Calu3 (cell line): ENCODE measurements at regions not wholly inside any gene's neighbourhood (a gene's known extent, or its start where the extent isn't known, plus 50 kb on each side); places are given as distances from the start of the nearest gene placed in this dataset.

Experiments
- BruUV-seq: library from RNA; stranded (reverse); fragments of 400-500 nt; replicated peaks from 2 replicates; lab custom pipeline; 2021; lab: Mats Ljungman, UMichigan
- CTCF ChIA-PET: fragments of 300-600 bp; sonication (Branson Sonifier 250); formaldehyde crosslinking; loops from one replicate; lab custom pipeline; 2022; ENCODE audit warnings: antibody characterized with exemption; lab: Charles Lee
- DNase-seq: peaks from one replicate; pipeline ENCODE4 v3.0.0; 2022
- H3K27ac Mint-ChIP-seq: one replicate; pipeline ENCODE4 v1.8.0; 2022; ENCODE audit warnings: mixed read lengths; ENCODE audit not compliant: unreplicated experiment
- H3K27me3 Mint-ChIP-seq: one replicate; pipeline ENCODE4 v1.8.0; 2022; ENCODE audit warnings: mixed read lengths; ENCODE audit not compliant: unreplicated experiment
- H3K36me3 Mint-ChIP-seq: one replicate; pipeline ENCODE4 v1.8.0; 2022; ENCODE audit warnings: mild to moderate bottlenecking, moderate library complexity, mixed read lengths; ENCODE audit not compliant: insufficient read depth, unreplicated experiment
- H3K4me1 Mint-ChIP-seq: one replicate; pipeline ENCODE4 v1.8.0; 2022; ENCODE audit warnings: mild to moderate bottlenecking, low read depth, mixed read lengths; ENCODE audit not compliant: unreplicated experiment
- H3K4me3 Mint-ChIP-seq: one replicate; pipeline ENCODE4 v1.8.0; 2022; ENCODE audit warnings: mild to moderate bottlenecking, low read depth, moderate library complexity, mixed read lengths; ENCODE audit not compliant: unreplicated experiment
- H3K9me3 Mint-ChIP-seq: one replicate; pipeline ENCODE4 v1.8.0; 2022; ENCODE audit warnings: low read depth, mixed read lengths; ENCODE audit not compliant: unreplicated experiment
- CTCF ChIP-seq: fragments of 200-600 bp; IDR thresholded peaks from one replicate; pipeline ENCODE4 v1.8.0; 2022; ENCODE audit warnings: antibody characterized with exemption; ENCODE audit not compliant: unreplicated experiment
- intact Hi-C: fragments of 100-400 bp; cut with micrococcal nuclease; formaldehyde crosslinking; loops from one replicate; pipeline ENCODE4 v1.10.0; 2022; ENCODE audit not compliant: unreplicated experiment

- DNase-seq = no peak
- Mint-ChIP-seq H3K36me3 (no peaks in the 10 kb centered on the region), H3K9me3 (no peaks in the 10 kb centered on the region), H3K4me3 (no peak overlapping the region), H3K27me3 (no peaks in the 10 kb centered on the region), H3K27ac (no peak overlapping the region), H3K4me1 (no peaks in the 10 kb centered on the region)
- no TSS peak for BruUV-seq
- intact Hi-C loops = no loop called here
- no peak for TF ChIP-seq CTCF
- CTCF ChIA-PET = no interaction called here
Observed at GRCh38 chr13:62524061-62524460, 1108.4 kb upstream of the PCDH20 start.

- peak; percentile 13 for DNase-seq
- Mint-ChIP-seq H3K4me1 (no peaks in the 10 kb centered on the region), H3K27ac (no peak overlapping the region), H3K4me3 (no peak overlapping the region), H3K27me3 (no peaks in the 10 kb centered on the region), H3K9me3 (no peaks in the 10 kb centered on the region), H3K36me3 (no peaks in the 10 kb centered on the region)
- BruUV-seq = no TSS peak
- no peak for TF ChIP-seq CTCF
- CTCF ChIA-PET = no interaction called here
- intact Hi-C loops = no loop called here
Observed at GRCh38 chr13:62512194-62513141, 1096.8 kb upstream of the PCDH20 start.

GRCh38 chr13:62510906-62511655 is 1095.4 kb upstream of the PCDH20 start:
- no peak for DNase-seq
- BruUV-seq = no TSS peak
- CTCF ChIA-PET = no interaction called here

GRCh38 chr13:62502588-62502987 is 1086.9 kb upstream of the PCDH20 start:
- CTCF ChIA-PET = no interaction called here
- H3K4me3 Mint-ChIP-seq = no peak overlapping the region
- H3K27ac Mint-ChIP-seq = no peak overlapping the region
- no peaks in the 10 kb centered on the region for H3K4me1 Mint-ChIP-seq
- intact Hi-C loops = no loop called here
- no TSS peak for BruUV-seq
- no peak for TF ChIP-seq CTCF
- DNase-seq = no peak
- no peaks in the 10 kb centered on the region for H3K27me3 Mint-ChIP-seq
- no peaks in the 10 kb centered on the region for H3K9me3 Mint-ChIP-seq
- H3K36me3 Mint-ChIP-seq = no peaks in the 10 kb centered on the region

More at GRCh38 chr13:62510906-62511655, 1095.4 kb upstream of the PCDH20 start:
- no peaks in the 10 kb centered on the region for H3K27me3 Mint-ChIP-seq
- intact Hi-C loops = no loop called here
- no peaks in the 10 kb centered on the region for H3K4me1 Mint-ChIP-seq
- no peaks in the 10 kb centered on the region for H3K36me3 Mint-ChIP-seq
- H3K9me3 Mint-ChIP-seq = no peaks in the 10 kb centered on the region
- H3K27ac Mint-ChIP-seq = no peak overlapping the region
- no peak overlapping the region for H3K4me3 Mint-ChIP-seq
- no peak for TF ChIP-seq CTCF
